NCI-H1694 treated with DMSO at 0.1 percent for 48 hours (cell line): ENCODE measurements at regions not wholly inside any gene's neighbourhood (a gene's known extent, or its start where the extent isn't known, plus 50 kb on each side); places are given as distances from the start of the nearest gene placed in this dataset.
"Not testable (repeated sequence)": the region's sequence is repeated elsewhere in the genome, so short reads cannot be mapped to it uniquely, and the experiment has no call there.

Experiments used
- DNase-seq: peaks from one replicate; lab custom pipeline; 2025; lab: John Stamatoyannopoulos, UW

DNA sequence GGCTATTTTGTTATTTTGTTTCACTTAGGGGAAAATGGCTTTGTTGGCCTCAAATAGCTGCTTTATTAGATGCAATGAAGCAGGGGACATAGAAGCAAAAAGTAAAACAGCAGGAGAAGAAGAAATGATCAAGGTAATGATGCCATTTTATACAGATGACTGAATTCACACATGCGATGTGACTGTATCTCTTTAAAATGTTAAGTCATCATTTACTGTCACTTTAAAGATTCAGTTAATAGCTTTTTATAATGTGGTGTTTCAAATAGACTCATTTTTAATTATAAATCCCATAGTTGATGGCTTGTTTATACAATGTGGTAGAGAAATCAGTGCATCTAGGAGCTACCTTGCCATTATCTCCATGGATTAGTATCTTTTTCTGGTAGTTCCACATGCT lies 863.9 kb upstream of the DEFB115 start:
- not testable (repeated sequence) for DNase-seq

DNA sequence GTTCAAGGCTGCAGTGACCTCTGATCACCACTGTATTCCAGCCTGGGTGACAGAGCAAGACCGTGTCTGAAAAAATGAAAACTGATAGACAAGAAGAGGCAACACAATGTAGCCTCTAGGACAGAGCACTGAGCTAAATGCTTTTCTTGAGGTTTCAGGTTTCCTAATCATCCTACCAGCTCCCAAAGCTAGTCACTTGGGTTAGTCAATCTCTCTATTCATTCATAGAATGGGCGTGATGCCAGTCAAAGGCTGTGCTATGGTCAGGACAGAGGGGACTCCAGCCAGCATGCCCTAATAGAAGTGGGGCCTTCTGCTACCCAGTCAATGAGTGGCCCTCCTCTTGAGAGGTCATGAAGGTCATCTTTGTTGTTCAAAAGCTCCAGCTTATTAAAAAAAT lies 860.4 kb upstream of the DEFB115 start:
- DNase-seq, result not testable (repeated sequence)

DNA sequence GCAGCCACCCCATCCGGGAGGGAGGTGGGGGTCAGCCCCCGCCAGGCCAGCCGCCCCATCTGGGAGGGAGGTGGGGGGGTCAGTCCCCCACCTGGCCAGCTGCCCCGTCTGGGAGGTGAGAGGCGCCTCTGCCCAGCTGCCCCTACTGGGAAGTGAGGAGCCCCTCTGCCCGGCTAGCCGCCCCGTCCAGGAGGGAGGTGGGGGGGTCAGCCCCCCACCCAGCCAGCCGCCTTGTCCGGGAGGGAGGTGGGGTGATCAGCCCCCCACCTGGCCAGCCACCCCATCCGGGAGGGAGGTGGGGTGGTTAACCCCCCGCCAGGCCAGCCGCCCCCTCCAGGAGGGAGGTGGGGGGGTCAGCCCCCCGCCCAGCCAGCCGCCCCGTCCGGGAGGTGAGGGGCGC lies 852.4 kb upstream of the DEFB115 start:
- not testable (repeated sequence) for DNase-seq

DNA sequence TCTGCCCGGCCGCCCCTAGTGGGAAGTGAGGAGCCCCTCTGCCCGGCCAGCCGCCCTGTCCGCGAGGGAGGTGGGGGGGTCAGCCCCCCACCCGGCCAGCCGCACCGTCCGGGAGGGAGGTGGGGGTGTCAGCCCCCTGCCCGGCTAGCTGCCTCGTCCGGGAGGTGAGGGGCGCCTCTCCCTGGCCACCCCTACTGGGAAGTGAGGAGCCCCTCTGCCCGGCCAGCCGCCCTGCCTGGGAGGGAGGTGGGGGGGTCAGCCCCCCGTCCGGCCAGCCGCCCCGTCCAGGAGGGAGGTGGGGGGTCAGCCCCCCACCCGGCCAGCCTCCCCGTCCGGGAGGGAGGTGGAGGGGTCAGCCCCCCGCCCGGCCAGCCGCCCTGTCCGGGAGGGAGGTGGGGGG lies 851.9 kb upstream of the DEFB115 start:
- not testable (repeated sequence) for DNase-seq

DNA sequence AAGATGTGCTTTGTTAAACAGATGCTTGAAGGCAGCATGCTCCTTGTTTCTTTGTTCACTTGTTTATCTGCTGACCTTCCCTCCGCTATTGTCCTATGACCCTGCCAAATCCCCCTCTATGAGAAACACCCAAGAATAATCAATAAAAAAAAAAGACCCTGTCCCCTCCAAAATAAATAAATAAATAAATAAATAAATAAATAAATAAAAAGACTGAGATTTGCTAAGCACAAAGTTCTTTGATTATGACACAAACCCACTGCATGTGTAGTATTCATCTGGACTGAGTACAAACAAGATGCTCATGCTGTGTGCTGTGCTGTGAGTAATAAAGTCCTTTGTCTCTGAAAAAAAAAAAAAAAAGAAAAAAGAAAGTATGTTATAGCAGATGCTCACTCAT lies 851.1 kb upstream of the DEFB115 start:
- DNase-seq, result not testable (repeated sequence)

DNA sequence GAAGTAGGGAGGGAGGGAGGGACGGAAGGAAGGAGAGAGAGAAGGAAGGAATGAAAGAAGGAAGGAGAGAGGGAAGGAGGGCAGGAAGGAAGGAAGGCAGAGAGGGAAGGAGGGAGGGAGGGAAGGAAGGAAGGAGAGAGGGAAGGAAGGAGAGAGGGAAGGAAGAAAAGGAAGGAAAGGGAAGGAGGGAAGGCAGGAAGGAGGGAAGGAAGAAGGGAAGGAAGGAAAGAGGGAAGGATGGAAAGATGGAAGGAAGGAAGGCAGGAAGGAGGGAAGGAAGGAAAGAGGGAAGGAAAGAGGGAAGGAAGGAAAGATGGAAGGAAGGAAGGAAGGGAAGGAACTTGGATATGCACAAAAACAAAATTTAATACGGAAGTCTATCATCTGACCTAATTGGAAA lies 844.5 kb upstream of the DEFB115 start:
- DNase-seq, result no peak

DNA sequence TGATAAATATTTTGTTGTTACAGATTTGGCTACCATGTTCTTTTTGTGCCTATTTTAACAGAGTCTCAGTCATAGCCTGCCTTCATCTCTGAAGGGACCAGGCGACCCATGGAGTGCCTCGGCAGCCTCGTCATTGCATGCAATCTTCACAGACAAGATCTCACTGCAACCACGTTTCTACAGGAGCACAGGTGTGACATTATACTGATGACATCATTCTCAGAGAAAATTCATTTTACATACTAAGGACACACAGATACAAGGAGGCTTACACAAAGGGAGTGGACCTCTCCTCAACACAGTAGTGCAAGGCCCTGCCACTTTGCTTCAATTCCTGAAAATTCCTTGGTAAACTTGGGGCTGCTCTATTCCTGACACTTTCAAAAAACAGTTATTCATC lies 840.1 kb upstream of the DEFB115 start:
- DNase-seq, result not testable (repeated sequence)

DNA sequence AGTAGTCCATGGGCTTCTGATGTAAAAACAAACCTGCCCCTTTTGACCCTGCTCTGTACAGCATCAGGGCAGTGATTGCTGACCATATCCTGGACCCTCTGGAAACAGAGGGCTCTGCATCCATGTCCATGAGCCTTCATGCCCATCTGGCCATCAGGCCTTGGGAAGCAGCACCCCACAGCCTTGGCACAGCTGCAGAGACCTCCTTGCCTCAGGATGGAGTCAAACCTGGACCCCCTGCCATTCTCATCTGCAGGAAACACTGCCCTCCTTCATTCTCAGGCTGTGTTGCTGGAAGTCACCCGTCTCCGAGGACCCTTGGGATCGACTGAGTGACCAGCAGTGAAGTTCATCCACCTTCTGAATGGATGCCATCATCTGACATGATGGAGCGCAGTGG lies 839.1 kb upstream of the DEFB115 start:
- not testable (repeated sequence) for DNase-seq

DNA sequence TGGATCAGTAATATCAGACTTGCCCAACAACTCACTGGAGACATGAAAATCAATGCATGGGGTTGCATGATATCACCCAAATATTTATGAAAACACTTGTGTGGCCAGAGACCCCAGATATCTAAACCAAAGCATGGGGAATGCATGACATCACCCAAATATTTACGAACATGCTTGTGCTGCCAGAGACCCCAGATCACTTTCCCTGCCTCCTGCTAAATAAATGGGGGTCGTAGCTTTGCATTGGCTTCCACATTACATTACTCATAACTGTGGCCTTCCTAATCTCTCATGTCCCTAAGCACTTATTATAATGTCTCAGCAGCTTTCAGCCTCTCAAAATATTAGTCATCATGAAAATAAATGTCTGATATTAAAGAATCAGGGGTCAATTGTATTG lies 838.0 kb upstream of the DEFB115 start:
- DNase-seq, result no peak

DNA sequence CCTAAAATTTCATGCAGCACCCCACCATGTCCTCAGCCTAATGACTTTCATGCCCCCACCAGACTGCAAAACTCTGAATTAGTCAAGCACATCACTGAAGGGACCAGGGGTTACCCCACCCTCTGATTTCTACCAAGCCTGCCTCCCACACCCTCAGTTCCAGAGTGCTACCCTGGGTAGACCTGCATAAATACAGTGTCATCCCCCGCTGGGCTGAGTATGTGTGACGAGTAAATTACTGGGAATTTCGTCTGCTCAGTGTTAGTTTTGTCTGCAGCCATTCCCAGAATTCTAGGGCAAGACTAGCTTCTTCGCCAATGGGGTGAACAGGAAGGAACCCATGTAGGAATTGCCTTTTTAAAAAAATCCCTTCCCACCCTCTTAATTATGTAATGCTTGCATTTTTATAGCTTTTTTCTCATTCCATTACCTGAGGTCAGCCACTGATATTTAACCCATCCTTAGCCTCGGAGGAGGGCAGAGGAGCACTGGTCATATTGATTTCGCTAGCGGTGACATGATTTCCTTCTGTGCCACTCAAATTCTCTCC lies 837.5 kb upstream of the DEFB115 start:
- not testable (repeated sequence) for DNase-seq
